ENCODE measurements at regions not wholly inside any gene's neighbourhood (a gene's known extent, or its start where the extent isn't known, plus 50 kb on each side); places are given as distances from the start of the nearest gene placed in this dataset.

DNA sequence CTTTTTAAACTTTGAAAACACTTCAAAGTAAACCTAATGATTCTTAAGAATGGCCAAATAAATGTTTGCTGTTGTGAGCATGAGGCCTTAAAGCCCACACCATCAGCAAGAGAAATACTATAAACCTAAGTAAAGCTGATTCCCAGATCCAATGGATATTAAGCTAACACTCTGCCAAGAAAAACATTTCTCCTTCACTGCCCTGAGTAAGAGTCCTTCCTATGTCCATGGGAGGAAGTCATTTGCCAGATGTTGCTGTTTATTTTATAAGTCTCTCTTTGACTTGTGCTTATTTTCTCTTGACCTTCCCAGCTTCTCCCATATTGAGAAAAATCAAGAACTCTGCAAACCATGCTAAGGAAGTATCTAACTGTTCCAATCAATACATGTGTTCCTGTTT, 154.3 kb upstream of the EDNRA start:
- Histone ChIP-seq H3K4me2 (ENCODE audit: low read length) (no peak overlapping the region), H3K18ac (ENCODE audit: low read length) (no peak overlapping the region), H4K8ac (ENCODE audit: low read depth, low read length) (no peak overlapping the region), H3K4me1 (ENCODE audit: control insufficient read depth in 1 of 2, insufficient read depth in 2 of 2, low read length in 2 of 2) (no peaks in the 10 kb centered on the region), H3K27ac (ENCODE audit: low read depth, low read length) (no peak overlapping the region), H3K14ac (ENCODE audit: low read length) (no peak overlapping the region), H2AFZ (ENCODE audit: insufficient read depth, low read length, poor library complexity) (no peak overlapping the region), H3K36me3 (ENCODE audit: control insufficient read depth in 1 of 2, insufficient read depth in 2 of 2, low read length in 2 of 2) (no peaks in the 10 kb centered on the region), H4K91ac (ENCODE audit: low read depth, low read length) (no peak overlapping the region), H2BK120ac (ENCODE audit: insufficient read depth, low read length, poor library complexity) (no peak overlapping the region), H3K27me3 (ENCODE audit: insufficient read depth, low read length) (no peaks in the 10 kb centered on the region), H3K4ac (ENCODE audit: low read depth, low read length) (no peak overlapping the region), H3K23ac (ENCODE audit: low read length) (no peak overlapping the region), H3K9me3 (ENCODE audit: insufficient read depth, low read depth, low read length) (no peaks in the 10 kb centered on the region), H4K12ac (ENCODE audit: low read depth, low read length) (no peak overlapping the region), H2AK5ac (ENCODE audit: low read length) (no peak overlapping the region), H2BK5ac (ENCODE audit: low read depth, low read length, poor library complexity) (no peak overlapping the region), H3K79me1 (ENCODE audit: low read length) (no peaks in the 10 kb centered on the region), H2BK12ac (ENCODE audit: low read length) (no peak overlapping the region), H3K9ac (ENCODE audit: low read length) (no peak overlapping the region), H3K79me2 (ENCODE audit: control insufficient read depth, insufficient read depth, low read length, poor library complexity) (no peaks in the 10 kb centered on the region), H3K4me3 (ENCODE audit: low read depth, low read length) (no peak overlapping the region)
- no peak for DNase-seq

DNA sequence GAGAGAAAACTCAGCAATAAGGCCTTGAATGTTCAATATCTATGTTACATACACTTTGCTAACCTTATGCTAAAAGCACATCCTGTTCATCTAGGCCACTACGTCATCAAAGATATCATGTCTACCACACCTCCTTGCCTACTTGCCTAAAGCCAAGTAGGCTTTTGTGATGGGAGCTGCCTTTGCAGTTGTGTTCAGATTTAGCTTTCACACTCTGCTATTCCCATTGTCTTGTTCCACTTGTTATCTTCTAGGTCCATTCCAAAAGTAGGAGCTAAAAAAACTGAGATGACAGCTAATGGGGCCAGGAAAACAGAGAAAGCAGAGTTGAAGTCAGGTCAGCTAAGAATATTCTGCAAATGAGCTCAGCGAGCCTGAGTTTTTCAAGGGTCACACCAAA, 153.6 kb upstream of the EDNRA start:
- Histone ChIP-seq H2AFZ (ENCODE audit: insufficient read depth, low read length, poor library complexity) (no peak overlapping the region), H4K12ac (ENCODE audit: low read depth, low read length) (no peak overlapping the region), H3K79me2 (ENCODE audit: control insufficient read depth, insufficient read depth, low read length, poor library complexity) (no peaks in the 10 kb centered on the region), H3K18ac (ENCODE audit: low read length) (no peak overlapping the region), H3K9ac (ENCODE audit: low read length) (no peak overlapping the region), H3K27ac (ENCODE audit: low read depth, low read length) (no peak overlapping the region), H3K36me3 (ENCODE audit: control insufficient read depth in 1 of 2, insufficient read depth in 2 of 2, low read length in 2 of 2) (no peaks in the 10 kb centered on the region), H4K91ac (ENCODE audit: low read depth, low read length) (no peak overlapping the region), H3K23ac (ENCODE audit: low read length) (no peak overlapping the region), H3K4me2 (ENCODE audit: low read length) (no peak overlapping the region), H3K4ac (ENCODE audit: low read depth, low read length) (no peak overlapping the region), H2BK5ac (ENCODE audit: low read depth, low read length, poor library complexity) (no peak overlapping the region), H2BK120ac (ENCODE audit: insufficient read depth, low read length, poor library complexity) (no peak overlapping the region), H3K4me3 (ENCODE audit: low read depth, low read length) (no peak overlapping the region), H4K8ac (ENCODE audit: low read depth, low read length) (no peak overlapping the region), H2BK12ac (ENCODE audit: low read length) (no peak overlapping the region), H3K4me1 (ENCODE audit: control insufficient read depth in 1 of 2, insufficient read depth in 2 of 2, low read length in 2 of 2) (no peaks in the 10 kb centered on the region), H2AK5ac (ENCODE audit: low read length) (no peak overlapping the region), H3K79me1 (ENCODE audit: low read length) (no peaks in the 10 kb centered on the region), H3K27me3 (ENCODE audit: insufficient read depth, low read length) (no peaks in the 10 kb centered on the region), H3K9me3 (ENCODE audit: insufficient read depth, low read depth, low read length) (no peaks in the 10 kb centered on the region), H3K14ac (ENCODE audit: low read length) (no peak overlapping the region)
- no peak for DNase-seq
- no CpG with 5 or more reads among the region's 2 CpGs for WGBS (ENCODE audit: extremely low coverage, insufficient coverage, insufficient read length)

DNA sequence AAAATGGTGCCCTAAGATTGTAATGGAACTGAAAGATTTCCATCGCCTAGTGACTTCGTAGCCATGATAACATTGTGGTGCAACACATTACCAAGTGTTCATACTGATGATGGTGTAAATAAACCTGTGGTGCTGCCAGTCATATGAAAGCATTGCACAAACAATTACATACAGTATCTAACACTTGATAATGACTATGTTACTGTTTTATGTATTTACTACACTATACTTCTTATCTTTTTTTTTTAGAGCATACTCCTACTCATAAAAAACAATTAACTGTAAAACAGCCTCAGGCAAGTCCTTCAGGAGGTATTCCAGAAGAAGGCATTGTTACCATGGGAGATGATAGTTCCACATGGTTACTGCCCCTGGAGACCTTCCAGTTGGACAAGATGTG, 152.7 kb upstream of the EDNRA start:
- H4K91ac ChIP-seq (ENCODE audit: low read depth, low read length), result no peak overlapping the region
- no peak overlapping the region for H3K4ac ChIP-seq (ENCODE audit: low read depth, low read length)
- H3K9me3 ChIP-seq (ENCODE audit: insufficient read depth, low read depth, low read length), result no peaks in the 10 kb centered on the region
- no peak overlapping the region for H2BK5ac ChIP-seq (ENCODE audit: low read depth, low read length, poor library complexity)
- H3K4me3 ChIP-seq (ENCODE audit: low read depth, low read length), result no peak overlapping the region
- WGBS (ENCODE audit: extremely low coverage, insufficient coverage, insufficient read length), result no CpG with 5 or more reads among the region's 2 CpGs
- H3K27ac ChIP-seq (ENCODE audit: low read depth, low read length), result no peak overlapping the region
- H2BK120ac ChIP-seq (ENCODE audit: insufficient read depth, low read length, poor library complexity), result no peak overlapping the region
- DNase-seq, result no peak
- H2AFZ ChIP-seq (ENCODE audit: insufficient read depth, low read length, poor library complexity), result no peak overlapping the region
- no peak overlapping the region for H4K12ac ChIP-seq (ENCODE audit: low read depth, low read length)
- no peak overlapping the region for H4K8ac ChIP-seq (ENCODE audit: low read depth, low read length)
- no peak overlapping the region for H3K23ac ChIP-seq (ENCODE audit: low read length)
- H3K9ac ChIP-seq (ENCODE audit: low read length), result no peak overlapping the region
- no peak overlapping the region for H2AK5ac ChIP-seq (ENCODE audit: low read length)
- H3K18ac ChIP-seq (ENCODE audit: low read length), result no peak overlapping the region
- H3K79me2 ChIP-seq (ENCODE audit: control insufficient read depth, insufficient read depth, low read length, poor library complexity), result no peaks in the 10 kb centered on the region
- no peaks in the 10 kb centered on the region for H3K27me3 ChIP-seq (ENCODE audit: insufficient read depth, low read length)
- H3K14ac ChIP-seq (ENCODE audit: low read length), result no peak overlapping the region
- H3K79me1 ChIP-seq (ENCODE audit: low read length), result no peaks in the 10 kb centered on the region
- H3K4me1 ChIP-seq (ENCODE audit: control insufficient read depth in 1 of 2, insufficient read depth in 2 of 2, low read length in 2 of 2), result no peaks in the 10 kb centered on the region
- H3K36me3 ChIP-seq (ENCODE audit: control insufficient read depth in 1 of 2, insufficient read depth in 2 of 2, low read length in 2 of 2), result no peaks in the 10 kb centered on the region
- no peak overlapping the region for H2BK12ac ChIP-seq (ENCODE audit: low read length)
- no peak overlapping the region for H3K4me2 ChIP-seq (ENCODE audit: low read length)

- Histone ChIP-seq H4K12ac (ENCODE audit: low read depth, low read length) (no peak overlapping the region), H3K79me2 (ENCODE audit: control insufficient read depth, insufficient read depth, low read length, poor library complexity) (no peaks in the 10 kb centered on the region), H3K36me3 (ENCODE audit: control insufficient read depth in 1 of 2, insufficient read depth in 2 of 2, low read length in 2 of 2) (no peaks in the 10 kb centered on the region), H4K91ac (ENCODE audit: low read depth, low read length) (no peak overlapping the region), H3K9me3 (ENCODE audit: insufficient read depth, low read depth, low read length) (no peaks in the 10 kb centered on the region), H3K23ac (ENCODE audit: low read length) (no peak overlapping the region), H3K79me1 (ENCODE audit: low read length) (no peaks in the 10 kb centered on the region), H3K18ac (ENCODE audit: low read length) (no peak overlapping the region), H4K8ac (ENCODE audit: low read depth, low read length) (no peak overlapping the region), H2BK5ac (ENCODE audit: low read depth, low read length, poor library complexity) (no peak overlapping the region), H2AK5ac (ENCODE audit: low read length) (no peak overlapping the region), H3K4ac (ENCODE audit: low read depth, low read length) (no peak overlapping the region), H2BK120ac (ENCODE audit: insufficient read depth, low read length, poor library complexity) (no peak overlapping the region), H2BK12ac (ENCODE audit: low read length) (no peak overlapping the region), H3K4me2 (ENCODE audit: low read length) (no peak overlapping the region), H3K4me1 (ENCODE audit: control insufficient read depth in 1 of 2, insufficient read depth in 2 of 2, low read length in 2 of 2) (no peaks in the 10 kb centered on the region), H3K4me3 (ENCODE audit: low read depth, low read length) (no peak overlapping the region), H3K9ac (ENCODE audit: low read length) (no peak overlapping the region), H3K27ac (ENCODE audit: low read depth, low read length) (no peak overlapping the region), H3K14ac (ENCODE audit: low read length) (no peak overlapping the region), H2AFZ (ENCODE audit: insufficient read depth, low read length, poor library complexity) (no peak overlapping the region), H3K27me3 (ENCODE audit: insufficient read depth, low read length) (no peaks in the 10 kb centered on the region)
- peak in 1 of 2 donors; percentile 4 for DNase-seq
- WGBS (ENCODE audit: extremely low coverage, insufficient coverage, insufficient read length), result no CpG with 5 or more reads among the region's 8 CpGs
Observed at GRCh38 chr4:147328756-147329446, 152.0 kb upstream of the EDNRA start.
